Esophagus squamous epithelium (tissue), 4 donors: ENCODE measurements at regions not wholly inside any gene's neighbourhood (a gene's known extent, or its start where the extent isn't known, plus 50 kb on each side); places are given as distances from the start of the nearest gene placed in this dataset.

Experiments
- POLR2A ChIP-seq, 4 donors: fragments of 450-650 bp; IDR thresholded peaks; one replicate each; pipeline ENCODE4 v1.6.1; 2017; ENCODE audit warnings: antibody characterized with exemption in 4 of 4, mild to moderate bottlenecking in 4 of 4, moderate library complexity in 3 of 4
- TF ChIP-seq, protein P1 (sequence below), 6 experiments: fragments of 450-650 bp in 4 of 6; fragments of 200-600 bp in 2 of 6; sonication (generic) in 2 of 6; IDR thresholded peaks; one replicate each; pipeline ENCODE4 v1.5.1; 2016 to 2019; ENCODE audit warnings: antibody characterized with exemption in 6 of 6, mild to moderate bottlenecking in 4 of 6, moderate library complexity in 4 of 6

DNA sequence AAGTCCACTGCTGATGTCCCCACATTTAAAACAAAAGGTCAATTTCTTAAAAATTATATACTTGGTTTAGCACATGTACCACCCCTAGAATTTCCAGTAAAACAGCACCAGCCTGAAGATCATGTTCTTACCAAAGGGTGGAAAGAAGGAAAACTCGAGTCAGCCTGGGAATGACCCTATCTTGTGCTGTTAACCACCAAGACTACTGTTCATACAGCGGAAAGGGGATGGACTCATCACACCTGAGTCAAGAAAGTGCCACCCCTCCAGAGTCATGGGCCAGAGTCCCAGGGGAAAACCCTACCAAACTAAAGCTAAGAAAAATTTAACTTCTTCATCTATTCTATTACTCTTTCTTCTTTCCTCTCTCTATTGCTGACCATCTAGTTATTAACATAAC, 113.6 kb upstream of the PPM1J start:
- no peak for TF ChIP-seq POLR2A (IDR thresholded peaks at IDR 0.05)
- TF ChIP-seq, protein P1, sequence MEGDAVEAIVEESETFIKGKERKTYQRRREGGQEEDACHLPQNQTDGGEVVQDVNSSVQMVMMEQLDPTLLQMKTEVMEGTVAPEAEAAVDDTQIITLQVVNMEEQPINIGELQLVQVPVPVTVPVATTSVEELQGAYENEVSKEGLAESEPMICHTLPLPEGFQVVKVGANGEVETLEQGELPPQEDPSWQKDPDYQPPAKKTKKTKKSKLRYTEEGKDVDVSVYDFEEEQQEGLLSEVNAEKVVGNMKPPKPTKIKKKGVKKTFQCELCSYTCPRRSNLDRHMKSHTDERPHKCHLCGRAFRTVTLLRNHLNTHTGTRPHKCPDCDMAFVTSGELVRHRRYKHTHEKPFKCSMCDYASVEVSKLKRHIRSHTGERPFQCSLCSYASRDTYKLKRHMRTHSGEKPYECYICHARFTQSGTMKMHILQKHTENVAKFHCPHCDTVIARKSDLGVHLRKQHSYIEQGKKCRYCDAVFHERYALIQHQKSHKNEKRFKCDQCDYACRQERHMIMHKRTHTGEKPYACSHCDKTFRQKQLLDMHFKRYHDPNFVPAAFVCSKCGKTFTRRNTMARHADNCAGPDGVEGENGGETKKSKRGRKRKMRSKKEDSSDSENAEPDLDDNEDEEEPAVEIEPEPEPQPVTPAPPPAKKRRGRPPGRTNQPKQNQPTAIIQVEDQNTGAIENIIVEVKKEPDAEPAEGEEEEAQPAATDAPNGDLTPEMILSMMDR (IDR thresholded peaks at IDR 0.05), result no peak
